ENCODE measurements at regions not wholly inside any gene's neighbourhood (a gene's known extent, or its start where the extent isn't known, plus 50 kb on each side); places are given as distances from the start of the nearest gene placed in this dataset.

GRCh38 chr2:236964291-236964690, 121.4 kb upstream of the COPS8 start:
- Histone ChIP-seq H3K4me1 (ENCODE audit: low read length) (no peaks in the 10 kb centered on the region), H3K27me3 (replicated peaks; ENCODE audit: insufficient read depth, low read length) (no peaks in the 10 kb centered on the region), H3K9ac (ENCODE audit: low read length) (no peak overlapping the region), H3K36me3 (replicated peaks; ENCODE audit: insufficient read depth, low read length) (no peaks in the 10 kb centered on the region), H4K20me1 (ENCODE audit: insufficient read depth, low read length) (no peaks in the 10 kb centered on the region), H3K9me2 (replicated peaks; ENCODE audit: insufficient read depth, low read length) (no peaks in the 10 kb centered on the region), H3K79me2 (ENCODE audit: low read length) (no peaks in the 10 kb centered on the region), H2AFZ (ENCODE audit: low read length) (no peak overlapping the region), H3F3A (ENCODE audit: insufficient read depth, low read length) (no peaks in the 10 kb centered on the region), H3K4me2 (ENCODE audit: low read depth, low read length) (no peak overlapping the region), H3K27ac (ENCODE audit: low read length) (no peak overlapping the region), H3K9me3 (replicated peaks; ENCODE audit: insufficient read depth, low read length) (no peaks in the 10 kb centered on the region), H3K4me3 (ENCODE audit: low read length) (no peak overlapping the region)
- TF ChIP-seq EZH2phosphoT487 (IDR thresholded peaks at IDR 0.05; ENCODE audit: low read length): no peak
- no peak for DNase-seq

- no peak for TF ChIP-seq CTCF (IDR thresholded peaks at IDR 0.05; ENCODE audit: low read length)
- TF ChIP-seq EZH2 (optimal IDR thresholded peaks at IDR 0.05; ENCODE audit: low read depth, low read length): no peak
- no peak for TF ChIP-seq EZH2phosphoT487 (IDR thresholded peaks at IDR 0.05; ENCODE audit: low read length)
Measured at GRCh38 chr2:236965021-236965840, 120.5 kb upstream of the COPS8 start.

DNA sequence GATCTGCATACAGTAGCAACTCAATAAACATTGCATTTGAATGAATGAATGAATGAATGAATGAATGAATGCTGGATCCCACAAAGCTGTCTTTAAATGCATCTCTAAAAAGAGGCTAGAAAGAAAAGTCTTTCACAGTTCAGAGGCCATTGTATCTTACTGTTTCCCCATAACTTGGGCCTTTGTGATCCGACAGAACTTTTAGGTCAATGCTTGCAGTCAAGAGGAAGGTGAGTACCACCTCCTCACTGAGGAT, 119.9 kb upstream of the COPS8 start:
- H3K79me2 ChIP-seq (ENCODE audit: low read length): no peaks in the 10 kb centered on the region
- H3K27me3 ChIP-seq (replicated peaks; ENCODE audit: insufficient read depth, low read length): no peaks in the 10 kb centered on the region
- DNase-seq: no peak
- no peaks in the 10 kb centered on the region for H3K9me3 ChIP-seq (replicated peaks; ENCODE audit: insufficient read depth, low read length)
- no peaks in the 10 kb centered on the region for H3K36me3 ChIP-seq (replicated peaks; ENCODE audit: insufficient read depth, low read length)
- no peak overlapping the region for H3K27ac ChIP-seq (ENCODE audit: low read length)
- no peak for TF ChIP-seq EZH2 (optimal IDR thresholded peaks at IDR 0.05; ENCODE audit: low read depth, low read length)
- no peak for TF ChIP-seq EZH2phosphoT487 (IDR thresholded peaks at IDR 0.05; ENCODE audit: low read length)
- no peaks in the 10 kb centered on the region for H4K20me1 ChIP-seq (ENCODE audit: insufficient read depth, low read length)
- no peak overlapping the region for H2AFZ ChIP-seq (ENCODE audit: low read length)
- no peak overlapping the region for H3K4me3 ChIP-seq (ENCODE audit: low read length)
- no peaks in the 10 kb centered on the region for H3F3A ChIP-seq (ENCODE audit: insufficient read depth, low read length)
- no peak overlapping the region for H3K4me2 ChIP-seq (ENCODE audit: low read depth, low read length)
- no peaks in the 10 kb centered on the region for H3K4me1 ChIP-seq (ENCODE audit: low read length)
- no peak overlapping the region for H3K9ac ChIP-seq (ENCODE audit: low read length)
- no peaks in the 10 kb centered on the region for H3K9me2 ChIP-seq (replicated peaks; ENCODE audit: insufficient read depth, low read length)

More at GRCh38 chr2:236965021-236965840, 120.5 kb upstream of the COPS8 start:
- Histone ChIP-seq H3K4me1 (ENCODE audit: low read length) (no peaks in the 10 kb centered on the region), H3K27me3 (replicated peaks; ENCODE audit: insufficient read depth, low read length) (no peaks in the 10 kb centered on the region), H3K9me2 (replicated peaks; ENCODE audit: insufficient read depth, low read length) (no peaks in the 10 kb centered on the region), H3F3A (ENCODE audit: insufficient read depth, low read length) (no peaks in the 10 kb centered on the region), H3K36me3 (replicated peaks; ENCODE audit: insufficient read depth, low read length) (no peaks in the 10 kb centered on the region), H3K4me2 (ENCODE audit: low read depth, low read length) (no peak overlapping the region), H3K9ac (ENCODE audit: low read length) (no peak overlapping the region), H3K79me2 (ENCODE audit: low read length) (no peaks in the 10 kb centered on the region), H3K27ac (ENCODE audit: low read length) (no peak overlapping the region), H4K20me1 (ENCODE audit: insufficient read depth, low read length) (no peaks in the 10 kb centered on the region), H3K9me3 (replicated peaks; ENCODE audit: insufficient read depth, low read length) (no peaks in the 10 kb centered on the region), H3K4me3 (ENCODE audit: low read length) (no peak overlapping the region), H2AFZ (ENCODE audit: low read length) (no peak overlapping the region)
- no peak for DNase-seq

DNA sequence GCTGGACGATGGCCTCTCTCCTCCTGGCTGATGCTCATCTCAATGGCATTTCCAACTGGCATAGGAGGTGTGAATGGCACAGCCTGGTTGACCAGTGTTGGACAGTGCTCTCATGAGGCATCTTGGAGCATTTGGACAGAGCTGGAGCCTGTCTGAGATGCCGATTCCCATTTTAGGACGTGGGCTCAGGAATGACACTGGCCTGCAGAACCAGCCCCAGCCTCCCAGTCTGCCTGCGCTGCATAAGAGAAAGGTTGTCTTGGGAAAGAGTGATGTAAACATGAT, 118.2 kb upstream of the COPS8 start:
- Histone ChIP-seq H3K4me2 (ENCODE audit: low read depth, low read length) (no peak overlapping the region), H3K9me2 (replicated peaks; ENCODE audit: insufficient read depth, low read length) (no peaks in the 10 kb centered on the region), H3K9ac (ENCODE audit: low read length) (no peak overlapping the region), H3K36me3 (replicated peaks; ENCODE audit: insufficient read depth, low read length) (no peaks in the 10 kb centered on the region), H3K79me2 (ENCODE audit: low read length) (no peaks in the 10 kb centered on the region), H2AFZ (ENCODE audit: low read length) (no peak overlapping the region), H3K9me3 (replicated peaks; ENCODE audit: insufficient read depth, low read length) (no peaks in the 10 kb centered on the region), H3F3A (ENCODE audit: insufficient read depth, low read length) (no peaks in the 10 kb centered on the region), H3K4me1 (ENCODE audit: low read length) (no peaks in the 10 kb centered on the region), H3K4me3 (ENCODE audit: low read length) (no peak overlapping the region), H4K20me1 (ENCODE audit: insufficient read depth, low read length) (no peaks in the 10 kb centered on the region), H3K27ac (ENCODE audit: low read length) (no peak overlapping the region), H3K27me3 (replicated peaks; ENCODE audit: insufficient read depth, low read length) (no peaks in the 10 kb centered on the region)
- no peak for TF ChIP-seq EZH2phosphoT487 (IDR thresholded peaks at IDR 0.05; ENCODE audit: low read length)
- no peak for TF ChIP-seq CTCF (IDR thresholded peaks at IDR 0.05; ENCODE audit: low read length)
- no peak for TF ChIP-seq EZH2 (optimal IDR thresholded peaks at IDR 0.05; ENCODE audit: low read depth, low read length)
- DNase-seq: no peak
